ENCODE measurements at regions not wholly inside any gene's neighbourhood (a gene's known extent, or its start where the extent isn't known, plus 50 kb on each side); places are given as distances from the start of the nearest gene placed in this dataset.

DNA sequence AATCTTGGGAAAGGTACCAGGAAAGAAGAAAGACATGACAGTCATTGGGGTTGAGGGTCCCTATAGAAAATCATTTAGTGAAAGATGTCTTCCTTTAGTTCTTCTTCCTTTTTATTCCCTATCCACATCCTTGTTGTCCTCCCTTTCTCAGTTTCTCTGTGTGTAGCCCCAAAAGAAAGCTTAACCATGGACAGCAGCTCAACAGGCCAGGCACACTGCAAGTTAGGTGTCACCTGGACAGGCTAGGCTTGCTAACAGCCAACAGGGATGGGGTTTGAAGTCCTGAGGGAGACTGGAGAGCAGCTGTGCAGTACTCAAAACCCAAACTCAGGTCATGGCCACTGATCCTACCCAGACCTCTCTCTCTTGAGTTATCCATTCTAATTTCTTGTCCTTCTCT is 543.1 kb downstream of the TUSC7 start:
- Mint-ChIP-seq H3K4me1 (no peaks in the 10 kb centered on the region), H3K9me3 (peaks cover 0 to 16% (median 3%) of the 10 kb centered on the region in 11 donors), H3K27me3 (no peaks in the 10 kb centered on the region), H3K36me3 (no peaks in the 10 kb centered on the region), H3K27ac (no peak overlapping the region), H3K4me3 (no peak overlapping the region)
- no peaks in the 10 kb centered on the region for H3K36me3 ChIP-seq (ENCODE audit: control insufficient read depth in 2 of 3, insufficient read depth in 3 of 3, low read length in 3 of 3)
- H3K4me3 ChIP-seq (ENCODE audit: low read length): no peak overlapping the region
- POLR2A ChIA-PET: no interaction called here
- CTCF ChIA-PET: no interaction called here
- intact Hi-C loops (cut with micrococcal nuclease): no loop called here
- DNase-seq (no peak), ATAC-seq (no peak)
- H3K9me3 ChIP-seq (ENCODE audit: control insufficient read depth in 2 of 3, low read length in 3 of 3): peaks cover 0 to 5% (median 4%) of the 10 kb centered on the region in 3 experiments
- H3K27me3 ChIP-seq (ENCODE audit: control insufficient read depth in 2 of 2, insufficient read depth in 2 of 2, low read length in 2 of 2): no peaks in the 10 kb centered on the region
- H3K4me1 ChIP-seq (ENCODE audit: control insufficient read depth in 2 of 2, insufficient read depth in 2 of 2, low read length in 2 of 2): no peaks in the 10 kb centered on the region
- no peak overlapping the region for H3K27ac ChIP-seq (ENCODE audit: low read depth, low read length)

- intact Hi-C loops (cut with micrococcal nuclease): no loop called here
- CTCF ChIA-PET: no interaction called here
- Histone ChIP-seq H3K4me3 (ENCODE audit: low read length) (no peak overlapping the region), H3K36me3 (ENCODE audit: control insufficient read depth in 2 of 3, insufficient read depth in 3 of 3, low read length in 3 of 3) (no peaks in the 10 kb centered on the region), H3K4me1 (ENCODE audit: control insufficient read depth in 2 of 2, insufficient read depth in 2 of 2, low read length in 2 of 2) (no peaks in the 10 kb centered on the region), H3K27ac (ENCODE audit: low read depth, low read length) (no peak overlapping the region), H3K9me3 (ENCODE audit: control insufficient read depth in 2 of 3, low read length in 3 of 3) (peaks cover 0 to 5% (median 4%) of the 10 kb centered on the region in 3 experiments), H3K27me3 (ENCODE audit: control insufficient read depth in 2 of 2, insufficient read depth in 2 of 2, low read length in 2 of 2) (no peaks in the 10 kb centered on the region)
- Mint-ChIP-seq H3K27ac (no peak overlapping the region), H3K27me3 (no peaks in the 10 kb centered on the region), H3K36me3 (no peaks in the 10 kb centered on the region), H3K4me3 (no peak overlapping the region), H3K9me3 (peaks cover 0 to 16% (median 3%) of the 10 kb centered on the region in 11 donors), H3K4me1 (no peaks in the 10 kb centered on the region)
- no peak for DNase-seq
- no peak for ATAC-seq
- POLR2A ChIA-PET: no interaction called here
Measured at GRCh38 chr3:117253636-117254035, 544.1 kb downstream of the TUSC7 start.

GRCh38 chr3:117254985-117255384 is 545.4 kb downstream of the TUSC7 start:
- ChIA-PET CTCF (no interaction called here), POLR2A (no interaction called here)
- H3K36me3 ChIP-seq (ENCODE audit: control insufficient read depth in 2 of 3, insufficient read depth in 3 of 3, low read length in 3 of 3): no peaks in the 10 kb centered on the region
- no peak overlapping the region for H3K4me3 Mint-ChIP-seq
- H3K27me3 Mint-ChIP-seq: no peaks in the 10 kb centered on the region
- no peak for DNase-seq
- peaks cover 0 to 5% (median 4%) of the 10 kb centered on the region in 3 experiments for H3K9me3 ChIP-seq (ENCODE audit: control insufficient read depth in 2 of 3, low read length in 3 of 3)
- no peak overlapping the region for H3K4me3 ChIP-seq (ENCODE audit: low read length)
- H3K4me1 Mint-ChIP-seq: no peaks in the 10 kb centered on the region
- H3K36me3 Mint-ChIP-seq: no peaks in the 10 kb centered on the region
- H3K9me3 Mint-ChIP-seq: peaks cover 0 to 8% (median 2%) of the 10 kb centered on the region in 11 donors
- no peak overlapping the region for H3K27ac ChIP-seq (ENCODE audit: low read depth, low read length)
- no peaks in the 10 kb centered on the region for H3K4me1 ChIP-seq (ENCODE audit: control insufficient read depth in 2 of 2, insufficient read depth in 2 of 2, low read length in 2 of 2)
- H3K27me3 ChIP-seq (ENCODE audit: control insufficient read depth in 2 of 2, insufficient read depth in 2 of 2, low read length in 2 of 2): no peaks in the 10 kb centered on the region
- no peak overlapping the region for H3K27ac Mint-ChIP-seq
- no peak for ATAC-seq
- intact Hi-C loops (cut with micrococcal nuclease): no loop called here

GRCh38 chr3:117255736-117256135 is 546.2 kb downstream of the TUSC7 start:
- Histone ChIP-seq H3K27ac (ENCODE audit: low read depth, low read length) (no peak overlapping the region), H3K27me3 (ENCODE audit: control insufficient read depth in 2 of 2, insufficient read depth in 2 of 2, low read length in 2 of 2) (no peaks in the 10 kb centered on the region), H3K36me3 (ENCODE audit: control insufficient read depth in 2 of 3, insufficient read depth in 3 of 3, low read length in 3 of 3) (no peaks in the 10 kb centered on the region), H3K4me1 (ENCODE audit: control insufficient read depth in 2 of 2, insufficient read depth in 2 of 2, low read length in 2 of 2) (no peaks in the 10 kb centered on the region), H3K9me3 (ENCODE audit: control insufficient read depth in 2 of 3, low read length in 3 of 3) (peaks cover 0 to 5% (median 4%) of the 10 kb centered on the region in 3 experiments), H3K4me3 (ENCODE audit: low read length) (no peak overlapping the region)
- Mint-ChIP-seq H3K27me3 (no peaks in the 10 kb centered on the region), H3K36me3 (no peaks in the 10 kb centered on the region), H3K4me3 (no peak overlapping the region), H3K27ac (no peak overlapping the region), H3K4me1 (no peaks in the 10 kb centered on the region), H3K9me3 (peaks cover 0 to 6% (median 0%) of the 10 kb centered on the region in 11 donors)
- ChIA-PET POLR2A (no interaction called here), CTCF (no interaction called here)
- DNase-seq: no peak
- ATAC-seq: no peak
- intact Hi-C loops (cut with micrococcal nuclease): no loop called here

- Mint-ChIP-seq H3K4me1 (no peaks in the 10 kb centered on the region), H3K27ac (no peak overlapping the region), H3K9me3 (peaks cover 0 to 14% (median 3%) of the 10 kb centered on the region in 11 donors), H3K36me3 (no peaks in the 10 kb centered on the region), H3K27me3 (no peaks in the 10 kb centered on the region), H3K4me3 (no peak overlapping the region)
- Histone ChIP-seq H3K4me3 (ENCODE audit: low read length) (no peak overlapping the region), H3K36me3 (ENCODE audit: control insufficient read depth in 2 of 3, insufficient read depth in 3 of 3, low read length in 3 of 3) (no peaks in the 10 kb centered on the region), H3K27me3 (ENCODE audit: control insufficient read depth in 2 of 2, insufficient read depth in 2 of 2, low read length in 2 of 2) (no peaks in the 10 kb centered on the region), H3K27ac (ENCODE audit: low read depth, low read length) (no peak overlapping the region), H3K9me3 (ENCODE audit: control insufficient read depth in 2 of 3, low read length in 3 of 3) (no peaks in the 10 kb centered on the region), H3K4me1 (ENCODE audit: control insufficient read depth in 2 of 2, insufficient read depth in 2 of 2, low read length in 2 of 2) (no peaks in the 10 kb centered on the region)
- no peak for ATAC-seq
- CTCF ChIA-PET: no interaction called here
- POLR2A ChIA-PET: no interaction called here
- DNase-seq: no peak
- intact Hi-C loops (cut with micrococcal nuclease): no loop called here
Measured at GRCh38 chr3:117261983-117262421, 552.4 kb downstream of the TUSC7 start.

DNA sequence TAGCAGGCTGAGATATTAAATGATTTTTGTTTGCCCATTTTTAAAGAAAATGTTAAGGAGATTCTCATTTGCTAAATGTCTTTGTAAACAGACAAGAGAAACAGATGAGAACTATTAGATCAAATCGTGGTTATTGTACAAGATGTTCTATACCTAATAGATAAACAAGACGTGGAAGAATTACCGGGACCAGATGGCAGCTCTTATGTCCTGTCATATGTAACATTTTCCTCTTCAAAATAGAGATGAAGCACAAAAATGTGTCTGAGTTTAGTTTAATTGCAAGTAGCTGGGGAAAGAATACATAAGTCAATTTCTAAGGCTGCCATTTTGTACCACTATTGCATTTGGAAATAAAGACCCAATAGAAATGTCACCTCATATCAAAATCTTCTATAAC is 553.7 kb downstream of the TUSC7 start:
- Mint-ChIP-seq H3K4me1 (no peaks in the 10 kb centered on the region), H3K4me3 (no peak overlapping the region), H3K27me3 (no peaks in the 10 kb centered on the region), H3K9me3 (peaks cover 0 to 14% (median 3%) of the 10 kb centered on the region in 11 donors), H3K36me3 (no peaks in the 10 kb centered on the region), H3K27ac (no peak overlapping the region)
- no peaks in the 10 kb centered on the region for H3K36me3 ChIP-seq (ENCODE audit: control insufficient read depth in 2 of 3, insufficient read depth in 3 of 3, low read length in 3 of 3)
- no peaks in the 10 kb centered on the region for H3K9me3 ChIP-seq (ENCODE audit: control insufficient read depth in 2 of 3, low read length in 3 of 3)
- H3K27ac ChIP-seq (ENCODE audit: low read depth, low read length): no peak overlapping the region
- ATAC-seq (no peak), DNase-seq (no peak)
- no peaks in the 10 kb centered on the region for H3K4me1 ChIP-seq (ENCODE audit: control insufficient read depth in 2 of 2, insufficient read depth in 2 of 2, low read length in 2 of 2)
- no peak overlapping the region for H3K4me3 ChIP-seq (ENCODE audit: low read length)
- ChIA-PET POLR2A (no interaction called here), CTCF (no interaction called here)
- intact Hi-C loops (cut with micrococcal nuclease): no loop called here
- H3K27me3 ChIP-seq (ENCODE audit: control insufficient read depth in 2 of 2, insufficient read depth in 2 of 2, low read length in 2 of 2): no peaks in the 10 kb centered on the region

GRCh38 chr3:117263745-117264144 is 554.2 kb downstream of the TUSC7 start:
- no peaks in the 10 kb centered on the region for H3K27me3 Mint-ChIP-seq
- no peaks in the 10 kb centered on the region for H3K27me3 ChIP-seq (ENCODE audit: control insufficient read depth in 2 of 2, insufficient read depth in 2 of 2, low read length in 2 of 2)
- H3K4me1 ChIP-seq (ENCODE audit: control insufficient read depth in 2 of 2, insufficient read depth in 2 of 2, low read length in 2 of 2): no peaks in the 10 kb centered on the region
- ChIA-PET CTCF (no interaction called here), POLR2A (no interaction called here)
- ATAC-seq (no peak), DNase-seq (no peak)
- no peaks in the 10 kb centered on the region for H3K36me3 ChIP-seq (ENCODE audit: control insufficient read depth in 2 of 3, insufficient read depth in 3 of 3, low read length in 3 of 3)
- no peak overlapping the region for H3K27ac Mint-ChIP-seq
- no peaks in the 10 kb centered on the region for H3K9me3 ChIP-seq (ENCODE audit: control insufficient read depth in 2 of 3, low read length in 3 of 3)
- H3K4me3 ChIP-seq (ENCODE audit: low read length): no peak overlapping the region
- no peaks in the 10 kb centered on the region for H3K4me1 Mint-ChIP-seq
- H3K9me3 Mint-ChIP-seq: peaks cover 0 to 14% (median 3%) of the 10 kb centered on the region in 11 donors
- H3K27ac ChIP-seq (ENCODE audit: low read depth, low read length): no peak overlapping the region
- H3K36me3 Mint-ChIP-seq: no peaks in the 10 kb centered on the region
- intact Hi-C loops (cut with micrococcal nuclease): no loop called here
- no peak overlapping the region for H3K4me3 Mint-ChIP-seq

Data from naive thymus-derived CD4-positive, alpha-beta T cell (primary cell).